PFSK-1 (cell line): ENCODE measurements at regions not wholly inside any gene's neighbourhood (a gene's known extent, or its start where the extent isn't known, plus 50 kb on each side); places are given as distances from the start of the nearest gene placed in this dataset.

Experiments
- POLR2AphosphoS5 ChIP-seq: IDR thresholded peaks from 2 replicates; pipeline ENCODE4 v1.6.1; 2012; ENCODE audit warnings: low read depth, mild to moderate bottlenecking, control low read depth, low read length, moderate library complexity
- SIN3A ChIP-seq: IDR thresholded peaks from 2 replicates; pipeline ENCODE4 v1.6.1; 2012; ENCODE audit warnings: mild to moderate bottlenecking, low read length, moderate library complexity, borderline replicate concordance; ENCODE audit not compliant: insufficient read depth

DNA sequence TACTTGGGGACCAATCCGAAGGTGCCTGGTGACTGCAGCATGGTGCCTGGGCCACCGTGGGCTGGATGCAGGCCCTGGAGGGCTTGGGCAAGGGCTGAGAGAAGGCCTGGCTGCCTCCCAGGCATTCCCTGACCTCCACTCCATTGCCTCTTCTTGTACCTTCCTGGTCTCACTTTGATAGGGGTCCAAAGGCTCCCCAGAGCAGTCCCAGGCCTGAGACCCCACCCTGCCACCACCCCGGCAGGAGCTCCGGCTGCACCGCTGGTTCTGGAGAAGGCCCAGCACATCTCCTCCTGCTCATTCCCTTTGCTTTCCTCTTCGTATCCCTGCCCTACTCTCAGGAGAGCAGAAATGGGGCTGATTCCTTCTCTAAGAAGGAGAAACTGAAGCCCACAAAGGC, 133.3 kb upstream of the IPO9 start:
- no peak for TF ChIP-seq POLR2AphosphoS5
- TF ChIP-seq SIN3A: no peak
